Trophoblast cell (in vitro differentiated cells and primary cell): ENCODE measurements at regions not wholly inside any gene's neighbourhood (a gene's known extent, or its start where the extent isn't known, plus 50 kb on each side); places are given as distances from the start of the nearest gene placed in this dataset.

Source experiments
- DNase-seq, 2 donors: peaks; one replicate each; pipeline ENCODE4 v3.0.0-alpha.2; 2016
- H2AFZ ChIP-seq: 2 replicates; pipeline ENCODE4 v1.6.1; 2013; ENCODE audit warnings: low read length, moderate library complexity, mild to moderate bottlenecking; ENCODE audit not compliant: insufficient read depth, poor library complexity
- H2AK5ac ChIP-seq: 2 replicates; pipeline ENCODE4 v1.6.1; 2013; ENCODE audit warnings: mild to moderate bottlenecking, low read length
- H2BK120ac ChIP-seq: 2 replicates; pipeline ENCODE4 v1.6.1; 2013; ENCODE audit warnings: low read length, mild to moderate bottlenecking, moderate library complexity; ENCODE audit not compliant: insufficient read depth, poor library complexity
- H2BK12ac ChIP-seq: 2 replicates; pipeline ENCODE4 v1.6.1; 2013; ENCODE audit warnings: mild to moderate bottlenecking, low read length, moderate library complexity
- H2BK5ac ChIP-seq: 2 replicates; pipeline ENCODE4 v1.6.1; 2013; ENCODE audit warnings: low read length, low read depth, moderate library complexity, mild to moderate bottlenecking; ENCODE audit not compliant: poor library complexity
- H3K14ac ChIP-seq: 2 replicates; pipeline ENCODE4 v1.6.1; 2013; ENCODE audit warnings: mild to moderate bottlenecking, low read length
- H3K18ac ChIP-seq: 2 replicates; pipeline ENCODE4 v1.6.1; 2013; ENCODE audit warnings: mild to moderate bottlenecking, low read length
- H3K23ac ChIP-seq: 2 replicates; pipeline ENCODE4 v1.6.1; 2013; ENCODE audit warnings: low read length
- H3K27ac ChIP-seq: 2 replicates; pipeline ENCODE4 v1.5.1; 2013; ENCODE audit warnings: low read depth, mild to moderate bottlenecking, inconsistent platforms, low read length, moderate library complexity
- H3K27me3 ChIP-seq: 2 replicates; pipeline ENCODE4 v1.6.1; 2013; ENCODE audit warnings: inconsistent platforms, mild to moderate bottlenecking, low read length, moderate library complexity; ENCODE audit not compliant: insufficient read depth
- H3K36me3 ChIP-seq, 2 experiments: 1 replicate in 1 of 2; 2 replicates in 1 of 2; pipeline ENCODE4 v1.6.1; 2013; ENCODE audit warnings: low read length in 2 of 2, mild to moderate bottlenecking in 2 of 2, moderate library complexity in 1 of 2; ENCODE audit not compliant: insufficient read depth in 2 of 2, control insufficient read depth in 1 of 2
- H3K4ac ChIP-seq: 2 replicates; pipeline ENCODE4 v1.6.1; 2013; ENCODE audit warnings: low read depth, mild to moderate bottlenecking, low read length, moderate library complexity
- H3K4me1 ChIP-seq, 2 experiments: 1 replicate in 1 of 2; 2 replicates in 1 of 2; pipeline ENCODE4 v1.6.1; 2013; ENCODE audit warnings: low read length in 2 of 2, mild to moderate bottlenecking in 2 of 2, moderate library complexity in 1 of 2; ENCODE audit not compliant: insufficient read depth in 2 of 2, control insufficient read depth in 1 of 2
- H3K4me2 ChIP-seq: 2 replicates; pipeline ENCODE4 v1.6.1; 2013; ENCODE audit warnings: inconsistent platforms, mild to moderate bottlenecking, low read length, moderate library complexity
- H3K4me3 ChIP-seq: 2 replicates; pipeline ENCODE4 v1.5.1; 2013; ENCODE audit warnings: mild to moderate bottlenecking, low read depth, low read length, inconsistent platforms
- H3K79me1 ChIP-seq: one replicate; pipeline ENCODE4 v1.6.1; 2013; ENCODE audit warnings: low read length
- H3K79me2 ChIP-seq: 2 replicates; pipeline ENCODE4 v1.6.1; 2013; ENCODE audit warnings: low read length, mild to moderate bottlenecking; ENCODE audit not compliant: control insufficient read depth, insufficient read depth, poor library complexity
- H3K9ac ChIP-seq: 2 replicates; pipeline ENCODE4 v1.6.1; 2013; ENCODE audit warnings: mild to moderate bottlenecking, low read length
- H3K9me3 ChIP-seq: 2 replicates; pipeline ENCODE4 v1.6.1; 2013; ENCODE audit warnings: low read depth, mild to moderate bottlenecking, control low read depth, inconsistent platforms, low read length; ENCODE audit not compliant: insufficient read depth
- H4K12ac ChIP-seq: 2 replicates; pipeline ENCODE4 v1.6.1; 2013; ENCODE audit warnings: low read depth, mild to moderate bottlenecking, low read length, moderate library complexity
- H4K8ac ChIP-seq: 2 replicates; pipeline ENCODE4 v1.6.1; 2013; ENCODE audit warnings: low read depth, mild to moderate bottlenecking, low read length, moderate library complexity
- H4K91ac ChIP-seq: one replicate; pipeline ENCODE4 v1.6.1; 2013; ENCODE audit warnings: low read depth, mild to moderate bottlenecking, low read length, moderate library complexity
- WGBS: extraction: QIAGEN DNeasy Blood & Tissue Kit; methylation state at CpG from one replicate; pipeline ENCODE4 v1.1.7; 2013; ENCODE audit warnings: missing lambda C conversion rate; ENCODE audit not compliant: insufficient read length, insufficient coverage; ENCODE audit errors: extremely low coverage; 5-methylcytosine and 5-hydroxymethylcytosine counted together

DNA sequence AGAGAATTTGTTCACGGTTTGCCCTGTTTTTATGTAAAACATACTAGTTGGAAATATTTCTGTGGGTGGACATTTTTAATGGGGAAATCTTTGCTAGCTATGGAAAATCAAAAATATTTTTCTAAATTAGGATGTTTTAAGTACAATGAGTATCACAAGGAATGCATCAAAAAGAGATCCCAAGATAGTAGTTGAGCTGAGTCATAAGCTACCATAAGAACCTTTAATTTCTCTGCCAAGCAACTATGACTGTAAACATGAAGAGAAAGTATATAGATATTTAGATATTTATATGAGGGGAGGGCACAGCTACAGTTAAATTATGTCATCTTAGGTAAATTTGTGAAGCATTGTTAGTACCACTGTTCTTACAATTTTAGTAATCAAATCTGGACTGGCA lies 646.2 kb downstream of the XIRP2 start:
- H3K9me3 ChIP-seq = no peaks in the 10 kb centered on the region
- no peak overlapping the region for H4K8ac ChIP-seq
- no peak overlapping the region for H3K4me2 ChIP-seq
- no peak overlapping the region for H2BK12ac ChIP-seq
- no peaks in the 10 kb centered on the region for H3K79me1 ChIP-seq
- no peaks in the 10 kb centered on the region for H3K36me3 ChIP-seq
- no peak for DNase-seq
- no CpG with 5 or more reads among the region's 1 CpG for WGBS
- H3K27me3 ChIP-seq = no peaks in the 10 kb centered on the region
- no peak overlapping the region for H3K4me3 ChIP-seq
- no peaks in the 10 kb centered on the region for H3K79me2 ChIP-seq
- no peak overlapping the region for H3K23ac ChIP-seq
- H2BK5ac ChIP-seq = no peak overlapping the region
- no peak overlapping the region for H3K4ac ChIP-seq
- H3K9ac ChIP-seq = no peak overlapping the region
- no peak overlapping the region for H4K12ac ChIP-seq
- no peak overlapping the region for H3K18ac ChIP-seq
- no peaks in the 10 kb centered on the region for H3K4me1 ChIP-seq
- no peak overlapping the region for H2AFZ ChIP-seq
- no peak overlapping the region for H3K14ac ChIP-seq
- no peak overlapping the region for H3K27ac ChIP-seq
- no peak overlapping the region for H4K91ac ChIP-seq
- H2BK120ac ChIP-seq = no peak overlapping the region
- no peak overlapping the region for H2AK5ac ChIP-seq

DNA sequence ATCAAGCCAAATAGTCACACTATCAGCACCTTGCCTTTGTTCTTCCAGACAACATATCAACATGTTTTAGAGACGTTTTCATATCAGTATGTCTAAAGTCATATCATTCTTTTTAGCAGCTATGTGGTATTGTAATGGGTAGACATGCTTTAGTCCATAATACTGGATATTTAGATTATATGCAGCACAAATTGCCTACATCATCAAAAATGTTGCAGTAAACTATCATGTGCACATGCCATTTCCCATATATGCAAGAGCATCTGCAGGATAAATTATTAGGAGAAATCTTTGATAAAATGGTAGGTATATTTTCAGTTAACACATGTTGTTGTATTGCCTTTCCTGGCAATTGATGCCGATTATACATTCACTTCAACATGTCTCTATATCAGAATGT lies 636.5 kb downstream of the XIRP2 start:
- Histone ChIP-seq H2BK12ac (no peak overlapping the region), H2AK5ac (no peak overlapping the region), H3K36me3 (no peaks in the 10 kb centered on the region), H2AFZ (no peak overlapping the region), H3K27ac (no peak overlapping the region), H3K27me3 (no peaks in the 10 kb centered on the region), H3K14ac (no peak overlapping the region), H3K9ac (no peak overlapping the region), H2BK120ac (no peak overlapping the region), H3K79me1 (no peaks in the 10 kb centered on the region), H3K18ac (no peak overlapping the region), H4K91ac (no peak overlapping the region), H3K4me2 (no peak overlapping the region), H3K9me3 (no peaks in the 10 kb centered on the region), H3K4me1 (no peaks in the 10 kb centered on the region), H3K23ac (no peak overlapping the region), H2BK5ac (no peak overlapping the region), H4K12ac (no peak overlapping the region), H3K4ac (no peak overlapping the region), H3K4me3 (no peak overlapping the region), H3K79me2 (no peaks in the 10 kb centered on the region), H4K8ac (no peak overlapping the region)
- peak in 1 of 2 donors; percentile 1 for DNase-seq
- WGBS = no CpG with 5 or more reads among the region's 2 CpGs

GRCh38 chr2:167510071-167510759 lies 621.9 kb downstream of the XIRP2 start:
- Histone ChIP-seq H3K4me2 (no peak overlapping the region), H4K8ac (no peak overlapping the region), H3K79me1 (peaks cover 5% of the 10 kb centered on the region), H3K4ac (no peak overlapping the region), H3K18ac (no peak overlapping the region), H2BK5ac (no peak overlapping the region), H4K12ac (no peak overlapping the region), H3K4me1 (peaks cover 0 to 1% of the 10 kb centered on the region in 2 experiments), H2AFZ (no peak overlapping the region), H3K4me3 (no peak overlapping the region), H2BK12ac (no peak overlapping the region), H3K14ac (no peak overlapping the region), H3K23ac (no peak overlapping the region), H2BK120ac (no peak overlapping the region), H3K36me3 (no peaks in the 10 kb centered on the region), H3K9ac (no peak overlapping the region), H2AK5ac (no peak overlapping the region), H3K79me2 (no peaks in the 10 kb centered on the region), H3K9me3 (no peaks in the 10 kb centered on the region), H3K27ac (peak overlapping the region; percentile 93), H3K27me3 (no peaks in the 10 kb centered on the region), H4K91ac (no peak overlapping the region)
- WGBS = no CpG with 5 or more reads among the region's 2 CpGs
- peak in 1 of 2 donors; percentile 1 for DNase-seq

GRCh38 chr2:167509586-167509985 lies 621.3 kb downstream of the XIRP2 start:
- Histone ChIP-seq H3K4me3 (no peak overlapping the region), H3K79me1 (peaks cover 5% of the 10 kb centered on the region), H4K8ac (no peak overlapping the region)

More at GRCh38 chr2:167509586-167509985, 621.3 kb downstream of the XIRP2 start:
- no peak overlapping the region for H3K9ac ChIP-seq
- H2AK5ac ChIP-seq = no peak overlapping the region
- no peak overlapping the region for H2BK120ac ChIP-seq
- no peak overlapping the region for H3K18ac ChIP-seq
- no peak overlapping the region for H2AFZ ChIP-seq
- no peak overlapping the region for H3K14ac ChIP-seq
- H3K27ac ChIP-seq = peak overlapping the region; percentile 93
- H2BK5ac ChIP-seq = no peak overlapping the region
- H2BK12ac ChIP-seq = no peak overlapping the region
- H3K79me2 ChIP-seq = no peaks in the 10 kb centered on the region
- H4K12ac ChIP-seq = no peak overlapping the region
- no peaks in the 10 kb centered on the region for H3K36me3 ChIP-seq
- DNase-seq = peak; percentile 14 to 34
- H3K4ac ChIP-seq = no peak overlapping the region
- H3K4me2 ChIP-seq = peak overlapping the region; percentile 40
- WGBS = no CpG with 5 or more reads among the region's 4 CpGs
- no peak overlapping the region for H3K23ac ChIP-seq
- no peaks in the 10 kb centered on the region for H3K9me3 ChIP-seq
- H3K27me3 ChIP-seq = no peaks in the 10 kb centered on the region
- no peak overlapping the region for H4K91ac ChIP-seq
- H3K4me1 ChIP-seq = peaks cover 0 to 1% of the 10 kb centered on the region in 2 experiments
